ENCODE measurements at regions not wholly inside any gene's neighbourhood (a gene's known extent, or its start where the extent isn't known, plus 50 kb on each side); places are given as distances from the start of the nearest gene placed in this dataset.
"Not testable (repeated sequence)": the region's sequence is repeated elsewhere in the genome, so short reads cannot be mapped to it uniquely, and the experiment has no call there.

GRCh38 chr3:43838877-43839276, 148.1 kb downstream of the ABHD5 start:
- no peak for DNase-seq

- no peak for DNase-seq
Measured at GRCh38 chr3:43843386-43843785, 152.6 kb downstream of the ABHD5 start.

- DNase-seq = no peak
Measured at GRCh38 chr3:43844757-43845156, 154.0 kb downstream of the ABHD5 start.

GRCh38 chr3:43845553-43845952, 154.8 kb downstream of the ABHD5 start:
- not testable (repeated sequence) for DNase-seq

GRCh38 chr3:43852066-43852465, 161.3 kb downstream of the ABHD5 start:
- no peak for DNase-seq

- no peak for DNase-seq
Measured at GRCh38 chr3:43854283-43854682, 163.5 kb downstream of the ABHD5 start.

- no peak for DNase-seq
Measured at GRCh38 chr3:43854916-43855315, 164.2 kb downstream of the ABHD5 start.

- peak; percentile 13 for DNase-seq
Measured at GRCh38 chr3:43855674-43856299, 165.0 kb downstream of the ABHD5 start.

GRCh38 chr3:43856351-43856750, 165.6 kb downstream of the ABHD5 start:
- DNase-seq = no peak

- DNase-seq = no peak
Measured at GRCh38 chr3:43856761-43857160, 166.0 kb downstream of the ABHD5 start.

GRCh38 chr3:43857361-43858293, 166.9 kb downstream of the ABHD5 start:
- DNase-seq = no peak

- no peak for DNase-seq
Measured at GRCh38 chr3:43858294-43858701, 167.6 kb downstream of the ABHD5 start.

GRCh38 chr3:43859766-43860165, 169.0 kb downstream of the ABHD5 start:
- no peak for DNase-seq

- DNase-seq = no peak
Measured at GRCh38 chr3:43861635-43862034, 170.9 kb downstream of the ABHD5 start.

- no peak for DNase-seq
Measured at GRCh38 chr3:43862470-43862869, 171.7 kb downstream of the ABHD5 start.

GRCh38 chr3:43862992-43863805, 172.5 kb downstream of the ABHD5 start:
- DNase-seq = no peak

GRCh38 chr3:43863966-43864933, 173.5 kb downstream of the ABHD5 start:
- no peak for DNase-seq

GRCh38 chr3:43865351-43865750, 174.6 kb downstream of the ABHD5 start:
- no peak for DNase-seq

- DNase-seq = no peak
Measured at GRCh38 chr3:43865887-43866528, 175.3 kb downstream of the ABHD5 start.

- DNase-seq = no peak
Measured at GRCh38 chr3:43866529-43867353, 176.0 kb downstream of the ABHD5 start.
